ENCODE measurements at regions not wholly inside any gene's neighbourhood (a gene's known extent, or its start where the extent isn't known, plus 50 kb on each side); places are given as distances from the start of the nearest gene placed in this dataset.

- TF ChIP-seq GATA1 (IDR thresholded peaks at IDR 0.05; ENCODE audit: low read depth, low read length), result no peak
- TF ChIP-seq POLR2A (IDR thresholded peaks at IDR 0.05; ENCODE audit: low read length), result no peak
These were observed 73.6 kb upstream of the HSPA9 start for GRCh38 chr5:138648841-138649240.

Data from erythroblast (primary cell).